Stimulated activated CD4-positive, alpha-beta T cell treated with anti-CD3 and anti-CD28 coated beads, Interleukin-15, amount 100 ng/mL, for 24 hours (primary cell): ENCODE measurements at regions not wholly inside any gene's neighbourhood (a gene's known extent, or its start where the extent isn't known, plus 50 kb on each side); places are given as distances from the start of the nearest gene placed in this dataset.
"Not testable (repeated sequence)": the region's sequence is repeated elsewhere in the genome, so short reads cannot be mapped to it uniquely, and the experiment has no call there.

ENCODE experiments used
- DNase-seq: peaks from one replicate; pipeline ENCODE4 v3.0.0-alpha.2; 2020

DNA sequence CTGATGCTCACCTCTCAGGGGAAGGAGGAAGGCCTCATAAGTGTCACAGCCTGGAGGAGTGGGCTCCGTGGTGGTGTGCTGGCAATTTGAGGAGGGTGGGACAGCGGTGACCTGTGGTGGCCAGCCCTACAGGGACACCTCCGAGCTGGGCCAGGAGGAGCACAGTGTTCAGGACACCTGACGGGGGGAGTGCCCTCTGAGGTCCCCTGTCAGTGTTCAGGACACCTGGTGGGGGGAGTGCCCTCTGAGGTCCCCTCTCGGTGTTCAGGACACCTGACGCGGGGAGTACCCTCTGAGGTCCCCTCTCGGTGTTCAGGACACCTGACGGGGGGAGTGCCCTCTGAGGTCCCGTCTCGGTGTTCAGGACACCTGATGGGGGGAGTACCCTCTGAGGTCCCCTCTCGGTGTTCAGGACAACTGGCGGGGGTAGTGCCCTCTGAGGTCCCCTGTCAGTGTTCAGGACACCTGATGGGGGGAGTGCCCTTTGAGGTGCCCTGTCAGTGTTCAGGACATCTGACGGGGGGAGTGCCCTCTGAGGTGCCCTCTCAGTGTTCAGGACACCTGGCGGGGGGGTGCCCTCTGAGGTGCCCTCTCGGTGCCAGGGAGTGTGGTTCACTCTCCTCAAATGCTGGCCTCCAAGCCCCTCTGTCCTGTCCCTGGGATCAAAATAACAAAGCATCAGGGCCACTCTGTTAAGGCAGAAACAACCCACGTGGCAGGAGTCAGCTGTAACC, 73.4 kb upstream of the ZNF469 start:
- DNase-seq, result no peak

DNA sequence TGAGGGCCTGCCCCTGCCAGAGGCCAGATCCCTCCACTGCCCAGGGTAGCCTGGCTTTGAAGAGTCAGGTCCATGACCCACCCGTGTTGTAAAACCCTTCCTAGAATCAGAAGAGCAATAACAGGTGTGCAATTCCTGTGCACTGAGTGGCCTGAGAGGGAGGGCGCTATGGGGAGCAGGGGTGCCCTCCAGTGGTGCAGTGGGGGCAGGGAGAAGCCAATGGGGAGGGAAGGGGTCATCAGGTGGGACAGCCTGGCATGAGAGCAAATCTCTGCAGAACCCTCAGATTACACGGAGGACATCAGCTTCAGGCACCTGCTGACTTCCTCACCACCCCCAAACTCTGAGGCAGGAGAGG, 72.9 kb upstream of the ZNF469 start:
- no peak for DNase-seq

DNA sequence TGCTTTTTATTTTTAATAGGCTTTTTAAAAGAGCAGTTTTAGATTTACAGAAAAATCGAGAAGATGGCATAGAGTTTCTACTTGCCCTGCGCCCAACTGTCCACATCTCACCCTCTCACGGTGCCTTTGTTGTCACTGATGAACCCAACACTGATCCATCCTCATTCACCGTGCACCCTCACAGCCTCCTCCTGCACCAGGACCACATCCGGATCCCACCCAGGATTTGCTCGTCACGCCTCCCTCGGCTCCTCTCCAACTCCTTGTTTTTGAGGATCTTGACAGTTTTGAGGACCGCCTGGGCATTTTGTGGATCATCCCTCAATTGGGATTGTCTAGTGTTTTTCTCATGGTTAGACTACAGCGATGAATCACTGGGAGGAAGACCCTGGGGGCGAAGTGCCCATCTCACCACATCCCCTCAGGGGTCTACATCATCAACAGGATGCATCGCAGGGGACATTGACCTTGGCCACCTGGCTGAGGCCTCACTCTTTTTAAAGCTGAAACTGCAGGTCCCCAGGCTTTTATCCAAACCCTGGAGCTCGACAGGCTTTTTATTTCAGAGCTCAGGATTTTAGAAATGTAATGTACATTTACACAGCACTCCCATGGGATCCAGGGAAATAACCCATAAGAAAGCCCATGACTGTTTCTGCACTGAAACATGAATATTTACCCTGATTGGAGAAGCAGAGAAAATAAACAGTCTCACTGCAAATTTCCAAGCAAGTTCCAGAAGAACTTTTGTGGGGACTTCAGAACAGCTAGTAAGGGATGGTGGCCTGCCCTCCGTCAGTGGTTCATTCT, 71.8 kb upstream of the ZNF469 start:
- no peak for DNase-seq

GRCh38 chr16:88311860-88312259, 70.9 kb upstream of the ZNF469 start:
- DNase-seq, result not testable (repeated sequence)

DNA sequence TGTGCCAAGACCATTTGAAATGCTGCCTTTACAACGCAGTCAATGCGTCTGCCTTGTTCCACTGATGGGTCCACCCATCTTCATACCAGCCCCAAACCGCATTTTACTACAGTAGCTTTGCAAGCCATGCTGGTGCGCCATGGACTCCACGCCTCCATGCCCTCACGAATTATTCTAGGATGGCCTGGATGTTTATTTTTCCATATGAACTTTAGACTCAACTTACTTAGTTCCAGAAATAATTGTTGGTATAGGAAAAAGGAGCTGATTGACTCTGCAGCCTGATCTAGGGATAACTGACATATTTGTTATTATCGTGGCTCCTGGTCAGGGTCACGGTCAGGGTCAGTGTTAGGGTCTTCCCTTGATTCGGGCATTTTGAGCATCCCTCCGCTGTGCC, 70.0 kb upstream of the ZNF469 start:
- no peak for DNase-seq

DNA sequence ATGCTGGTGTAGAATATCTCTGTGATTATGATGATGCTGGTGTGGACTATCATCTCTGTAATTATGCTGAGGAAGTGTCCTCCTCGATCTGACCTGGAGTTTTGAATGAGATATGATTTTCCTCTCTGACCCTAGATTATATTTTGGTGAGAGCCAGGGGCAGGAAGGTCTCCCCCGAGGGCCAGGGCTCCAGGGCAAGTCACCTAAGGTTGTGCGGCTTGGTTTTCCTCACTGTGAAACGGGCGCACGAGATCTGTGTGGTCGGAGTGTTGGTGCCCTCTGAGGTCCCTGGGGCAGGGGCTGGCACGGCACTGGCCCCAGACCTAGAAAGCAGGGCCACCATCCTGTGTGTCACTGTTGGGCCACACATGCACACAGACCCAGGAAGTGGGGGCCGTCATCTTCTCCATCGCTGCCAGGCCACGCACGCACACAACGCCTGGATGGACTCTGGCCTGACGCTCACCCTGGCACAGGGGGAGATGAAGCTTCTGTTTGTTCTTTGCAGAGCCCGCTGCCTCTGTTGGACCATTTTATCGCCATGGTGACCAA, 67.7 kb upstream of the ZNF469 start:
- DNase-seq, result no peak

- no peak for DNase-seq
Observed at GRCh38 chr16:88315543-88316105, 67.1 kb upstream of the ZNF469 start.

GRCh38 chr16:88316151-88316550, 66.6 kb upstream of the ZNF469 start:
- DNase-seq, result no peak

DNA sequence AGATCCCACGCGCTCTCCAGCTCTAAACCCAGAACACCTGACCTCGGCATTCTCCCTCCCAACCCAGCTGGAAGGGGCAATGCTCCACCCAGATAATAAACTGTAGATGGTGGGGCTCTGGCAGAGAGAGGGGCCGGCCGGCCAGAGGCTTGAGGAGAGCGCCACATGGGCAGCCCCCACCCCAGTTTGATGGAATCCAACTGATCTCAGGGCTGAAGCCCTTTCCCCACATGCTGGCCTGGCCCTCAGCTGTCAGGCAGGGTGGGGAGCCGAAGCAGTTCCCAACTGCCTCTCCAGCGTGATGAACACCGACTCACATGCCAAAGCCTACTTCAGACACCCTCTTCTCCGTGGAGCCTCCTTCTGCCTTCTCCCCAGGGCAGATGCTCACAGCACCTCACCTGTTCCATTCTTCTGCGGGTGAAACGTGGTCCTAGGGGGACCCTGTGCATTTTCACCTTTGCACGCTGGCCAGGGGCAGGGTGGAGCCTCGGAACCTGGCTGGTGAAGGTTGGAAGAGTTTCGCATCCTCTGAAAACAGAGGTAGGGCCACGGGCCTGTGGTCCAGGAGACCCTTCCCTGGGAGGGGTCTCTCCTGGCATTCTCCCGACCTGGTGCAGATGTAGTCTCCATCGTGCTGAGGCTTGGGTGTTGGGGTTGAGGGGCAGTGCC, 65.7 kb upstream of the ZNF469 start:
- DNase-seq, result no peak

DNA sequence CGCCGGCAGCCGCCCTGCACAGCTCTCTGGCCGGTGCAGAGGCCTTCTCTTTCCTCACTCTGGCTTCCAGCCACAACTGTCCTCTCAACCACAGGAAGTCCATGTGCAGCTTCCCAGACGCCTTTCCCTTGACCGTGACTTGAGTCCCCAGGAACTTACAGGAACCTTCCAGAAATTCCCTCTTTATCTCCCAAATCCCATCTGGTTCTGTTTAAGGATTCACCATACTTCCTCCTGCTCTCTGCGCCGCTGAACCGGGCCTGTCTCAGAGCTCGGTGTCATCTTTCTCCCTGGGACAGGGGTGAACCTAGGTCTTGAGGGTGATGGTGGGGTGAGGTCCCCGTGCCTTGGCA, 65.2 kb upstream of the ZNF469 start:
- no peak for DNase-seq

DNA sequence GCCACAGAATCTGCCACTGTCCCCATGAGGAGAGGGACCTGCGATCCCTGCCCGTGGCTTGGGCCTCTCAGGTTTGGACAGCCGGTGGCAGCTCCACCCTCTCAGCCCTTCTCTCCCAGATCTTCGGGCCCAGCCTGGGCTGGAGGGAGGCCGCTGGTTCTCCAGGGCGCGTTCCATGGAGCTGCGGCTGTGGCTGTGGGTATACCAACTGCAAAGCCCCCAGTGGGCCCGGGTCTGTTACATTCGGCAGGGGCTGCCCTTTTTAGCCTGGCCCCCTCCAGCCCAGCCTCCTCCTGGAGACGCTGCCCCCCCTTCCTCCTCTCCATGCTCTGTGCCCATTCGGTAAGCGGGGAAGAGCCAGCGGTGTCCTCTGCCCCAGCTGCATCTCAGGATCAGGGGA, 64.7 kb upstream of the ZNF469 start:
- DNase-seq, result no peak

- DNase-seq, result no peak
Observed at GRCh38 chr16:88318521-88318920, 64.2 kb upstream of the ZNF469 start.

DNA sequence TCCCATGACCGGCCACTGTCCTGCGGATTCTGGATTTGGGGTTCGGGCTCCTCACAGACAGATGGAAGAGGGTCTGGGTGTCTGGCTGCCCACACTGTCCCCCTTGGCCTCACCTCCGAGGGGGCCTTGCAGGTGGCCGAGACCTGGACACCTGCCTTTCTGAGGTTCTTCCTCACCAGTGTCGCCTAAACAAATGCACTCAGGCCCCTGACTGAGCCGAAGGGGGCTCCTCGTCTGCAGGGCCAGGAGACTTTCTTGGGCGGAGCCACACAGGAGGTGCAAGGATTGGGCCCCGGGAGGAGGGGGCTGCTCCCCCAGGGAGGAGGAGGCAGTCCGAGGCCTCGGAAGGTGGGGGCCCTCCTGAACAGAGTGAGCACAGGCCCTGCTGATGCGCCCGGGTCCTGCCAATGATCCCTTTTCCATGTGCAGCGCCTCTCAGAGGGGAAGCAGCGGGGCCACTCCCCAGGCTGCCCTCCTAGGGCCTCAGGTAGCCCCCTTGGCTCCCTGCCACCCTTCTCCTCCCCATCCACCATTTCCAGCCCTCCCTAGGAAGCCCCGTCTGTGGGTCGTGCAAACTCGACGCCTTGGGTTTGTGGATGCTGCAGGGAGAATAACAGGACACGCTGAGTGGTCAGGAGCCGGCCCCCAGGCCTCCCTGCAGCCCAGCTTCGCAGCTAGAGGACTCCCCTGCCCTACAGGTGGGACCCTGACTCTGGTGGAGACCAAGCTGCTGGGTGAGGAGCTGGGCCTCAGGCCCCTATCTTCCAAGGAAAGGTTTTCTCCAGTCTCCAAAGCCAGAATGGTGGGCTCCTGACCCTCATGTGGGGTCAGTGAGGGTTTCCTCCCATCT, 63.4 kb upstream of the ZNF469 start:
- DNase-seq, result no peak

GRCh38 chr16:88320947-88321634, 61.7 kb upstream of the ZNF469 start:
- DNase-seq, result peak; percentile 22

GRCh38 chr16:88321635-88322499, 60.9 kb upstream of the ZNF469 start:
- DNase-seq, result no peak

GRCh38 chr16:88322500-88322970, 60.2 kb upstream of the ZNF469 start:
- no peak for DNase-seq

GRCh38 chr16:88323041-88323440, 59.7 kb upstream of the ZNF469 start:
- no peak for DNase-seq

DNA sequence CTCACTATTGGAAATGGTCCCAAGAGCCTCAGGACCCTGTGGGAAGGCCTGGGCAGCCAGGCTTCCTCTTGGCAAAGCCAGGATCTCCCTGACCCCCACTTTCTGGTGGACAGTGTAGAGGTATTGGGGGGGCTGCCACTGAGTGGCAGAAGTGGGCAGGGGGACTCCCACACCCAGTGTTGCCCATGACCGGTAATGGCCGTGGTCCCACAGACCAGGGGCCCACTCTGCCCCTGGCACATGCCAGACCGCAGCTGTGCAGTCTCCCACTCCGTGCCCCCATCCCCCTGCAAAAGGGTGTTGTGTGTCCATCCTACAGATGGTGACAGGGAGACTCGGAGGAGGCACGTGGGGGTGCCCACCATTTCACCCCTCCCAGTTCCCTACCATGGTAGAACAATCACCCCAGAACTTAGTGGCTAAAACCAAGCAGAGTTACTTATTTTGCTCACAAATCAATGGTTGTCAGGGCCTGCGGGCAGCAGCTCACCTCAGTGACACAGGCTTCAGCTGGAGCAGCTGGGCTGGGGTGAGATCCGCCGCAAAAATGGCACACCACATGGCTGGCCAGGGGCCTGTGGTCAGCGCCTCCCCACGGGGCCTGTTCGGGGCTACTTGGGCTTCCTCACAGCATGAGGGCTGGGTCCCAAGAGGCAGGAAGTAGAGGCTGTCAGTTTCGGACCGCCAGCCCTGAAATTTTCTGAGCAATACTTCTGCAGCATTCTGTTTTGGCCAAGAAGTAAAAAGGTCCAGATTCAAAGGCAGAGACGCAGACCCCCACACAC, 59.0 kb upstream of the ZNF469 start:
- no peak for DNase-seq

DNA sequence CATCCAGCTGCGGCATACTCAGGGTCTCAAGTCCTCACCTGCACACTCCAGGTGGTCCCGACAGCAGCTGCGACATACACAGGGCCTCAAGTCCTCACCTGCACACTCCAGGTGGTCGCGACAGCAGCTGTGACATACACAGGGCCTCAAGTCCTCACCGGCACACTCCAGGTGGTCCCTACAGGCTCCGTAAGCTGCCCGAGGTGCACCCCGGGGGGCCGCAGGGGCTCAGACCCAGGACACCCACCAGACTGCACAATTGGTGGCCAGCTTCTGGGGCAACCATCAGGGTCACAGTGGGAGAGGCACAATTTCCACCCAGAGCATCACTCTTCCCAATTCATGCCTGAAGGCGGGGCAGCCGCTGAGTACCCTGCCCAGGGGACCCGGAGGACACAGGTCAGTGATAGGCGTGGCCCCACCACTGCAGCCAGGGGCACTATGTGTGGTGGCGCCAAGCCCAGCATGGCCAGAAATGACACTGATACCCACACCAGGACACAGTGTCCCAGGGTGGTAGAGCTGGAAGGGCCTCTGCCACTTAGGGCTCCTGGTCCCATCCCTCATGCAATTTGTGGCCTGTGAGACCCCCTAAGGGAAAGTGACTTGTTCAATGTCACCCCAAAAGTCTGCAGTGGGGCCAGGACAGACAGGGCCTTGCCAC, 57.5 kb upstream of the ZNF469 start:
- DNase-seq, result no peak
